Thyroid gland (tissue), 4 donors: ENCODE measurements at regions not wholly inside any gene's neighbourhood (a gene's known extent, or its start where the extent isn't known, plus 50 kb on each side); places are given as distances from the start of the nearest gene placed in this dataset.

Source experiments
- CTCF ChIP-seq, 6 experiments: fragments of 200-600 bp in 3 of 6; fragments of 450-650 bp in 3 of 6; sonication (generic) in 3 of 6; IDR thresholded peaks; one replicate each; pipeline ENCODE4 v1.5.1; 2016 to 2019; ENCODE audit warnings: antibody characterized with exemption in 6 of 6, mild to moderate bottlenecking in 2 of 6, inconsistent platforms in 1 of 6, moderate library complexity in 1 of 6
- POLR2A ChIP-seq, 2 donors: fragments of 450-650 bp; IDR thresholded peaks; one replicate each; pipeline ENCODE4 v1.6.1; 2017; ENCODE audit warnings: antibody characterized with exemption in 2 of 2, mild to moderate bottlenecking in 2 of 2, moderate library complexity in 1 of 2

GRCh38 chr11:119488256-119488995 lies 65.5 kb upstream of the THY1 start:
- TF ChIP-seq CTCF (IDR thresholded peaks at IDR 0.05) (no peak), POLR2A (IDR thresholded peaks at IDR 0.05) (no peak)
